Neuron (in vitro differentiated cells): ENCODE measurements at regions not wholly inside any gene's neighbourhood (a gene's known extent, or its start where the extent isn't known, plus 50 kb on each side); places are given as distances from the start of the nearest gene placed in this dataset.
"Not testable (repeated sequence)": the region's sequence is repeated elsewhere in the genome, so short reads cannot be mapped to it uniquely, and the experiment has no call there.

Source experiments
- H2AFZ ChIP-seq: one replicate; pipeline ENCODE4 v1.6.1; 2013; ENCODE audit warnings: low read depth, mild to moderate bottlenecking, inconsistent platforms, low read length, moderate library complexity
- H3K27me3 ChIP-seq: one replicate; pipeline ENCODE4 v1.6.1; 2013; ENCODE audit warnings: low read length; ENCODE audit not compliant: insufficient read depth
- H3K36me3 ChIP-seq: one replicate; pipeline ENCODE4 v1.6.1; 2013; ENCODE audit warnings: low read length; ENCODE audit not compliant: insufficient read depth
- H3K4me1 ChIP-seq: one replicate; pipeline ENCODE4 v1.6.1; 2013; ENCODE audit warnings: low read length; ENCODE audit not compliant: insufficient read depth
- H3K4me3 ChIP-seq: 2 replicates; pipeline ENCODE4 v1.5.1; 2013; ENCODE audit warnings: mild to moderate bottlenecking, low read length, moderate library complexity
- H3K9me3 ChIP-seq: one replicate; pipeline ENCODE4 v1.6.1; 2013; ENCODE audit warnings: low read length

- not testable (repeated sequence) for H3K27me3 ChIP-seq, H2AFZ ChIP-seq, H3K4me3 ChIP-seq, H3K4me1 ChIP-seq, H3K36me3 ChIP-seq, H3K9me3 ChIP-seq
Measured at GRCh38 chr20:30581839-30582238, 675.6 kb upstream of the DEFB115 start.

GRCh38 chr20:30584403-30584802 is 673.1 kb upstream of the DEFB115 start:
- H3K4me1 ChIP-seq, H3K4me3 ChIP-seq, H3K36me3 ChIP-seq, H3K9me3 ChIP-seq, H3K27me3 ChIP-seq, H2AFZ ChIP-seq: not testable (repeated sequence)

- not testable (repeated sequence) for H3K27me3 ChIP-seq, H2AFZ ChIP-seq, H3K36me3 ChIP-seq, H3K9me3 ChIP-seq, H3K4me3 ChIP-seq, H3K4me1 ChIP-seq
Measured at GRCh38 chr20:30585244-30585796, 672.1 kb upstream of the DEFB115 start.

GRCh38 chr20:30586178-30586577 is 671.3 kb upstream of the DEFB115 start:
- H3K4me1 ChIP-seq, H3K27me3 ChIP-seq, H2AFZ ChIP-seq, H3K4me3 ChIP-seq, H3K9me3 ChIP-seq, H3K36me3 ChIP-seq: not testable (repeated sequence)

- H2AFZ ChIP-seq: no peak overlapping the region
- no peaks in the 10 kb centered on the region for H3K27me3 ChIP-seq
- H3K4me3 ChIP-seq: no peak overlapping the region
- no peaks in the 10 kb centered on the region for H3K4me1 ChIP-seq
- no peaks in the 10 kb centered on the region for H3K9me3 ChIP-seq
- H3K36me3 ChIP-seq: no peaks in the 10 kb centered on the region
Measured at GRCh38 chr20:30593572-30593971, 663.9 kb upstream of the DEFB115 start.

GRCh38 chr20:30594112-30594511 is 663.4 kb upstream of the DEFB115 start:
- H3K4me1 ChIP-seq: no peaks in the 10 kb centered on the region
- H3K27me3 ChIP-seq: no peaks in the 10 kb centered on the region
- H3K4me3 ChIP-seq: no peak overlapping the region
- no peaks in the 10 kb centered on the region for H3K9me3 ChIP-seq
- no peaks in the 10 kb centered on the region for H3K36me3 ChIP-seq
- H2AFZ ChIP-seq: no peak overlapping the region

- Histone ChIP-seq H2AFZ (no peak overlapping the region), H3K27me3 (no peaks in the 10 kb centered on the region), H3K4me3 (no peak overlapping the region), H3K4me1 (no peaks in the 10 kb centered on the region), H3K36me3 (no peaks in the 10 kb centered on the region), H3K9me3 (no peaks in the 10 kb centered on the region)
Measured at GRCh38 chr20:30595698-30596097, 661.8 kb upstream of the DEFB115 start.

GRCh38 chr20:30597429-30597828 is 660.0 kb upstream of the DEFB115 start:
- not testable (repeated sequence) for H3K4me1 ChIP-seq, H3K9me3 ChIP-seq, H3K36me3 ChIP-seq, H2AFZ ChIP-seq, H3K4me3 ChIP-seq, H3K27me3 ChIP-seq

- Histone ChIP-seq H2AFZ (no peak overlapping the region), H3K4me3 (no peak overlapping the region), H3K9me3 (no peaks in the 10 kb centered on the region), H3K36me3 (no peaks in the 10 kb centered on the region), H3K4me1 (no peaks in the 10 kb centered on the region), H3K27me3 (no peaks in the 10 kb centered on the region)
Measured at GRCh38 chr20:30598460-30599230, 658.8 kb upstream of the DEFB115 start.

GRCh38 chr20:30599990-30600389 is 657.5 kb upstream of the DEFB115 start:
- Histone ChIP-seq H3K4me3 (no peak overlapping the region), H3K36me3 (no peaks in the 10 kb centered on the region), H3K9me3 (no peaks in the 10 kb centered on the region), H3K27me3 (no peaks in the 10 kb centered on the region), H3K4me1 (no peaks in the 10 kb centered on the region), H2AFZ (no peak overlapping the region)

GRCh38 chr20:30601974-30602373 is 655.5 kb upstream of the DEFB115 start:
- Histone ChIP-seq H3K4me1 (no peaks in the 10 kb centered on the region), H3K9me3 (no peaks in the 10 kb centered on the region), H2AFZ (no peak overlapping the region), H3K27me3 (no peaks in the 10 kb centered on the region), H3K36me3 (no peaks in the 10 kb centered on the region), H3K4me3 (no peak overlapping the region)

GRCh38 chr20:30602424-30602823 is 655.0 kb upstream of the DEFB115 start:
- H3K4me1 ChIP-seq: no peaks in the 10 kb centered on the region
- no peaks in the 10 kb centered on the region for H3K27me3 ChIP-seq
- H3K9me3 ChIP-seq: no peaks in the 10 kb centered on the region
- H2AFZ ChIP-seq: no peak overlapping the region
- H3K36me3 ChIP-seq: no peaks in the 10 kb centered on the region
- H3K4me3 ChIP-seq: no peak overlapping the region

GRCh38 chr20:30606990-30607389 is 650.5 kb upstream of the DEFB115 start:
- Histone ChIP-seq H3K9me3 (no peaks in the 10 kb centered on the region), H3K36me3 (no peaks in the 10 kb centered on the region), H2AFZ (no peak overlapping the region), H3K4me1 (no peaks in the 10 kb centered on the region), H3K27me3 (no peaks in the 10 kb centered on the region), H3K4me3 (no peak overlapping the region)
